RPMI8226 (cell line): ENCODE measurements at regions not wholly inside any gene's neighbourhood (a gene's known extent, or its start where the extent isn't known, plus 50 kb on each side); places are given as distances from the start of the nearest gene placed in this dataset.
"Not testable (repeated sequence)": the region's sequence is repeated elsewhere in the genome, so short reads cannot be mapped to it uniquely, and the experiment has no call there.

Source experiments
- DNase-seq: peaks from one replicate; pipeline ENCODE4 v3.0.0-alpha.2; 2015

GRCh38 chr5:174614500-174615135 lies 109.8 kb upstream of the MSX2 start:
- DNase-seq, result no peak

- no peak for DNase-seq
Measured at GRCh38 chr5:174616036-174616435, 108.3 kb upstream of the MSX2 start.

GRCh38 chr5:174617285-174617684 lies 107.1 kb upstream of the MSX2 start:
- peak; percentile 22 for DNase-seq

GRCh38 chr5:174617910-174618309 lies 106.5 kb upstream of the MSX2 start:
- DNase-seq, result peak; percentile 75

- DNase-seq, result no peak
Measured at GRCh38 chr5:174618589-174618988, 105.8 kb upstream of the MSX2 start.

- DNase-seq, result peak; percentile 75
Measured at GRCh38 chr5:174622067-174622466, 102.3 kb upstream of the MSX2 start.

- DNase-seq, result peak; percentile 70
Measured at GRCh38 chr5:174623018-174623417, 101.4 kb upstream of the MSX2 start.

GRCh38 chr5:174623433-174624019 lies 100.9 kb upstream of the MSX2 start:
- no peak for DNase-seq

- no peak for DNase-seq
Measured at GRCh38 chr5:174624733-174625522, 99.5 kb upstream of the MSX2 start.

GRCh38 chr5:174625591-174626350 lies 98.6 kb upstream of the MSX2 start:
- DNase-seq, result no peak

GRCh38 chr5:174626369-174626920 lies 97.9 kb upstream of the MSX2 start:
- no peak for DNase-seq

GRCh38 chr5:174636094-174636493 lies 88.3 kb upstream of the MSX2 start:
- DNase-seq, result peak; percentile 68

GRCh38 chr5:174642816-174643405 lies 81.5 kb upstream of the MSX2 start:
- no peak for DNase-seq

GRCh38 chr5:174644436-174644835 lies 79.9 kb upstream of the MSX2 start:
- DNase-seq, result no peak

GRCh38 chr5:174644923-174645322 lies 79.5 kb upstream of the MSX2 start:
- DNase-seq, result no peak

GRCh38 chr5:174645677-174646076 lies 78.7 kb upstream of the MSX2 start:
- DNase-seq, result no peak

GRCh38 chr5:174648618-174649017 lies 75.8 kb upstream of the MSX2 start:
- not testable (repeated sequence) for DNase-seq

- DNase-seq, result no peak
Measured at GRCh38 chr5:174649391-174649790, 75.0 kb upstream of the MSX2 start.

- no peak for DNase-seq
Measured at GRCh38 chr5:174654442-174654841, 69.9 kb upstream of the MSX2 start.

GRCh38 chr5:174655351-174655750 lies 69.0 kb upstream of the MSX2 start:
- no peak for DNase-seq

- DNase-seq, result no peak
Measured at GRCh38 chr5:174664180-174664850, 60.1 kb upstream of the MSX2 start.

GRCh38 chr5:174665347-174665746 lies 59.0 kb upstream of the MSX2 start:
- no peak for DNase-seq
